ENCODE measurements at regions not wholly inside any gene's neighbourhood (a gene's known extent, or its start where the extent isn't known, plus 50 kb on each side); places are given as distances from the start of the nearest gene placed in this dataset.
A peak's percentile ranks its signal among the peaks of the same experiment; 100 is the strongest.

GRCh38 chr3:127053979-127054378 lies 71.1 kb downstream of the PLXNA1 start:
- Histone ChIP-seq H3K36me3 (no peaks in the 10 kb centered on the region), H3K4me1 (no peaks in the 10 kb centered on the region), H3K9me3 (peaks cover 0 to 16% of the 10 kb centered on the region in 2 donors), H3K27ac (no peak overlapping the region), H3K27me3 (no peaks in the 10 kb centered on the region), H3K4me3 (no peak overlapping the region)
- TF ChIP-seq, protein P1, sequence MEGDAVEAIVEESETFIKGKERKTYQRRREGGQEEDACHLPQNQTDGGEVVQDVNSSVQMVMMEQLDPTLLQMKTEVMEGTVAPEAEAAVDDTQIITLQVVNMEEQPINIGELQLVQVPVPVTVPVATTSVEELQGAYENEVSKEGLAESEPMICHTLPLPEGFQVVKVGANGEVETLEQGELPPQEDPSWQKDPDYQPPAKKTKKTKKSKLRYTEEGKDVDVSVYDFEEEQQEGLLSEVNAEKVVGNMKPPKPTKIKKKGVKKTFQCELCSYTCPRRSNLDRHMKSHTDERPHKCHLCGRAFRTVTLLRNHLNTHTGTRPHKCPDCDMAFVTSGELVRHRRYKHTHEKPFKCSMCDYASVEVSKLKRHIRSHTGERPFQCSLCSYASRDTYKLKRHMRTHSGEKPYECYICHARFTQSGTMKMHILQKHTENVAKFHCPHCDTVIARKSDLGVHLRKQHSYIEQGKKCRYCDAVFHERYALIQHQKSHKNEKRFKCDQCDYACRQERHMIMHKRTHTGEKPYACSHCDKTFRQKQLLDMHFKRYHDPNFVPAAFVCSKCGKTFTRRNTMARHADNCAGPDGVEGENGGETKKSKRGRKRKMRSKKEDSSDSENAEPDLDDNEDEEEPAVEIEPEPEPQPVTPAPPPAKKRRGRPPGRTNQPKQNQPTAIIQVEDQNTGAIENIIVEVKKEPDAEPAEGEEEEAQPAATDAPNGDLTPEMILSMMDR (IDR thresholded peaks at IDR 0.05), result no peak
- ATAC-seq (no peak), DNase-seq (peak in 2 of 4 donors; percentile 30)
- intact Hi-C loops (cut with DNase I), result no loop called here

DNA sequence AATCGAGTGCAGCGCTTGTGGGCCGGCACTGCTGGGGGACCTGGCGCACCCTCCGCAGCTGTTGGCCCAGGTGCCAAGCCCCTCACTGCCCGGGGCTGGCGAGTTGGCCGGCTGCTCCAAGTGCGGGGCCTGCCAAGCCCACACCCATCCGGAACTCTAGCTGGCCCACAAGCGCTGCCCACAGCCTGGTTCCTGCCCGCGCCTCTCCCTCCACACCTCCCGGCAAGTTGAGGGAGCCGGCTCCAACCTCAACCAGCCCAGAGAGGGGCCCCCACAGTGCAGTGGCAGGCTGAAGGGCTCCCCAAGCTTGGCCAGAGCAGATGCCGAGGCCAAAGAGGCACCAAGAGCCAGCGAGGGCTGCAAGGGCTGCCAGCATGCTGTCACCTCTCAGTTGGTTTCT lies 73.4 kb downstream of the PLXNA1 start:
- no peak for ATAC-seq
- Histone ChIP-seq H3K27ac (no peak overlapping the region), H3K4me3 (no peak overlapping the region), H3K36me3 (no peaks in the 10 kb centered on the region), H3K27me3 (no peaks in the 10 kb centered on the region), H3K9me3 (peaks cover 0 to 16% of the 10 kb centered on the region in 2 donors), H3K4me1 (no peaks in the 10 kb centered on the region)
- TF ChIP-seq, protein P1 (IDR thresholded peaks at IDR 0.05), result no peak
- intact Hi-C loops (cut with DNase I), result no loop called here
- DNase-seq, result peak in 1 of 4 donors; percentile 28

DNA sequence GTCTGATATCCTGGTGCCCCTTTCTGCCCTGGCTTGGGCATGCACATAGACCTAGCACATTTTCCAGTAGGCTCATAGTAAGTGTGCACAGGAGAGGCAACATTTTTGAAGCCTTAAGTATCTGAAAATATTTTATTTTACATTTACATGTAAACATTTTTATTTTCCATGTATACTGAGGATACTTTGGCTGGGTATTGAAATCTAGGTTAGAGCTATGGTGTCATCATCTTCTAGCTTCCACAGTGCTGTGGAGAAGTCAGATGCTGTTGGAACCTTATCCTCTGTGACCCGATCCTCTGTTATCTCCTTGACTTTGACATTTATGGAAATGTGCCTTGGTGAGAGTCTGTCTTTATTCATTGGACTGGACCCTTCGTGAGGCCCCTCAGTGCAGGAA lies 74.1 kb downstream of the PLXNA1 start:
- Histone ChIP-seq H3K4me1 (no peaks in the 10 kb centered on the region), H3K9me3 (peaks cover 0 to 16% of the 10 kb centered on the region in 2 donors), H3K4me3 (no peak overlapping the region), H3K36me3 (no peaks in the 10 kb centered on the region), H3K27me3 (no peaks in the 10 kb centered on the region), H3K27ac (no peak overlapping the region)
- DNase-seq, result no peak
- TF ChIP-seq, protein P1 (IDR thresholded peaks at IDR 0.05), result no peak
- ATAC-seq, result no peak
- intact Hi-C loops (cut with DNase I), result no loop called here

DNA sequence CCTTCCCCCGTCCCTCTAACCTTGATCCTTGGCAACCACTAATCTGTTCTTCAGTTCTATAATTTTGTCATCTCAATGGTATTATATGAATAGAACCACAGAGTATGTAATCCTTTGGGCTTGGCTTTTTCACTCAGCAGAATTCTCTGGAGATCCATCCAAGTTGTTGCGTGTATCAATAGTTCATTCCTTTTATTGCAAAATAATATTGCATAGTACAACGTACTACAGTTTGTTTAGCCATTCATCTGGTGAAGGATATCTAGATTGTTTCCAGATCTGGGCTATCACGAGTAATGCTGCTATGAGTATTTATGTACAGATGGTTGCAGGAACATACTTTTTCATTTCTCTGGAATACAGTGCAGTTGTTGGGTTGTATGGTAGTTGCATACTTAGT lies 76.2 kb downstream of the PLXNA1 start:
- Histone ChIP-seq H3K9me3 (peaks cover 0 to 16% of the 10 kb centered on the region in 2 donors), H3K36me3 (no peaks in the 10 kb centered on the region), H3K4me3 (no peak overlapping the region), H3K27me3 (peaks cover 0 to 4% of the 10 kb centered on the region in 2 donors), H3K4me1 (no peaks in the 10 kb centered on the region), H3K27ac (no peak overlapping the region)
- intact Hi-C loops (cut with DNase I), result no loop called here
- TF ChIP-seq, protein P1 (IDR thresholded peaks at IDR 0.05), result no peak
- DNase-seq (no peak), ATAC-seq (no peak)

DNA sequence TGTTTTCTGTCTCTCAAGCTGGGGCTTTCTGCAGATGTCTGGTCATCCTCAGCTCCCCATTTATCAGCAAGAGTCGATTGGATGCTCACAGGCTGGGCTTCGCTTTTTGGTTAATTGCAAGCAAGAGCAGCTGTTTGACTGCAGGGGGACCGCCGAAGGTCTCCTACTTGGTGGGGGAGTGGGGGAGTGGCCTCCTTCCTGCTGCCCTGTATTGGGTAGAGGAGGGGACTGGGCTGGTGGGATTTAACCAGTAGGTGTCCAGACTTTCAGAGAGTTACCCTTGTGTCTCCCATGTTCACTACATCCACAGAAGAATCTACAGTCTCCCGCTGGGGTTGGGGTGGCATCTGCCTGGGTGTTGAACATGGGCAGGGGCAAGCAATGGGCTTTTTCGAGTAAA lies 78.7 kb downstream of the PLXNA1 start:
- Histone ChIP-seq H3K27ac (no peak overlapping the region), H3K36me3 (no peaks in the 10 kb centered on the region), H3K4me1 (no peaks in the 10 kb centered on the region), H3K27me3 (peaks cover 0 to 8% of the 10 kb centered on the region in 2 donors), H3K4me3 (no peak overlapping the region), H3K9me3 (peaks cover 0 to 11% of the 10 kb centered on the region in 2 donors)
- TF ChIP-seq, protein P1 (IDR thresholded peaks at IDR 0.05), result no peak
- intact Hi-C loops (cut with DNase I), result no loop called here
- ATAC-seq (no peak), DNase-seq (no peak)

Measured in left lung (tissue), 4 donors.